Progenitor cell of endocrine pancreas (in vitro differentiated cells): ENCODE measurements at regions not wholly inside any gene's neighbourhood (a gene's known extent, or its start where the extent isn't known, plus 50 kb on each side); places are given as distances from the start of the nearest gene placed in this dataset.
"Not testable (repeated sequence)": the region's sequence is repeated elsewhere in the genome, so short reads cannot be mapped to it uniquely, and the experiment has no call there.

Source experiments
- DNase-seq: peaks from one replicate; pipeline ENCODE4 v3.0.0; 2021; ENCODE audit warnings: low spot score; ENCODE audit not compliant: unreplicated experiment
- H3K27ac Mint-ChIP-seq: 2 replicates; pipeline ENCODE4 v1.8.0; 2021; ENCODE audit warnings: mild to moderate bottlenecking, moderate library complexity, mixed read lengths
- H3K27me3 Mint-ChIP-seq: 2 replicates; pipeline ENCODE4 v1.8.0; 2021; ENCODE audit warnings: mixed read lengths
- H3K36me3 Mint-ChIP-seq: 2 replicates; pipeline ENCODE4 v1.8.0; 2022; ENCODE audit warnings: mixed read lengths; ENCODE audit not compliant: insufficient read depth
- H3K4me1 Mint-ChIP-seq: 2 replicates; pipeline ENCODE4 v1.8.0; 2021; ENCODE audit warnings: low read depth, mixed read lengths
- H3K4me3 Mint-ChIP-seq: 2 replicates; pipeline ENCODE4 v1.8.0; 2021; ENCODE audit warnings: low read depth, mild to moderate bottlenecking, moderate library complexity, mixed read lengths
- H3K9me3 Mint-ChIP-seq: 2 replicates; pipeline ENCODE4 v1.8.0; 2021; ENCODE audit warnings: low read depth, mixed read lengths
- TF ChIP-seq, protein P1 (sequence below): fragments of 200-600 bp; sonication (generic); IDR thresholded peaks from one replicate; pipeline ENCODE4 v1.5.0; 2021; ENCODE audit warnings: antibody characterized with exemption, mild to moderate bottlenecking; ENCODE audit not compliant: unreplicated experiment

DNA sequence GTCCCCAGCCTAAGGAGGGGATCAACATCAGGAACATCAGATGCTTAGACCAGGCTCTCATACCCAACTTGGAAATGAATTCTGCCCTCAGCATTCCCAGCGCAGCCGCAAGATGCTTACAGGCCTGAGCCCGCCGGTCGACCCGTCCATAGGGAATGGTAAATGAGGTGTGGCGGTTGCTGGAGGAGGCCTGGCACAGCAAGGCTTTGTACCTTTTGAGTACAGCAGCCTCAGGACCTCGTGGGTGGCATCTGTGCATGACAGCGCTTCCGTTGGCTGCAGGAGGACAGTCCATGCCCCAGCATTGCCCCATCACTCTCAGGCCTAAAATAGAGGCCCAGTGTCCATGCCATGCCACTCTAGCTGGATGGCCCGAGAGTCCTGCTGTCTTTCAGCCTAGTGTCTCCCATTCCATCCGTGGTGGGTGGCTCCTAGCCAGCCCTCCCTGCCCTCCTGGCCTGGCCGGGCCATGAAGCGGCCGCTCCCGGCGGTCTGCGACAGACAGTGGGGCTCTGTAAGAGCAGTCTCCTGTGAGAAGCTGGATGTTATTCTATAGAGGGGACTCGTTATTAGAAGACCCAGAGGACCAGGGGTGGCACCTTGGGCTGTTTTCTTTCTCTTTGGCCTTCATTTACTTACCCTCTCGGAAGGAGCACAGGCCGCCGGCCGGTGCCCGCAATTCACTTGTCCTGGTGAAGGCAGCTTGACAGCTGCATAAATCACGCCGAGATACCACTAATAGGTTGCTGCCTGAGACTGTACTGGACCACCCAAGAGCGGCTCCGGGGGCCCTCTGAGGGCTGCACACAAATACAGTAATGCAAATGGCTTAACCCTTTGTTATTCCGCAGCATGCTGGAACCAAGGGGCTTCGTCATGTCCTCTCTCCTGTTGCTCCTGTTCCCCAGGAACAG, 223.5 kb upstream of the TUT7 start:
- H3K9me3 Mint-ChIP-seq: peaks cover 4% of the 10 kb centered on the region
- H3K27ac Mint-ChIP-seq: no peak overlapping the region
- H3K4me3 Mint-ChIP-seq: no peak overlapping the region
- H3K4me1 Mint-ChIP-seq: no peaks in the 10 kb centered on the region
- DNase-seq: no peak
- TF ChIP-seq, protein P1, sequence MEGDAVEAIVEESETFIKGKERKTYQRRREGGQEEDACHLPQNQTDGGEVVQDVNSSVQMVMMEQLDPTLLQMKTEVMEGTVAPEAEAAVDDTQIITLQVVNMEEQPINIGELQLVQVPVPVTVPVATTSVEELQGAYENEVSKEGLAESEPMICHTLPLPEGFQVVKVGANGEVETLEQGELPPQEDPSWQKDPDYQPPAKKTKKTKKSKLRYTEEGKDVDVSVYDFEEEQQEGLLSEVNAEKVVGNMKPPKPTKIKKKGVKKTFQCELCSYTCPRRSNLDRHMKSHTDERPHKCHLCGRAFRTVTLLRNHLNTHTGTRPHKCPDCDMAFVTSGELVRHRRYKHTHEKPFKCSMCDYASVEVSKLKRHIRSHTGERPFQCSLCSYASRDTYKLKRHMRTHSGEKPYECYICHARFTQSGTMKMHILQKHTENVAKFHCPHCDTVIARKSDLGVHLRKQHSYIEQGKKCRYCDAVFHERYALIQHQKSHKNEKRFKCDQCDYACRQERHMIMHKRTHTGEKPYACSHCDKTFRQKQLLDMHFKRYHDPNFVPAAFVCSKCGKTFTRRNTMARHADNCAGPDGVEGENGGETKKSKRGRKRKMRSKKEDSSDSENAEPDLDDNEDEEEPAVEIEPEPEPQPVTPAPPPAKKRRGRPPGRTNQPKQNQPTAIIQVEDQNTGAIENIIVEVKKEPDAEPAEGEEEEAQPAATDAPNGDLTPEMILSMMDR: no peak
- H3K36me3 Mint-ChIP-seq: no peaks in the 10 kb centered on the region
- H3K27me3 Mint-ChIP-seq: peaks cover 25% of the 10 kb centered on the region

DNA sequence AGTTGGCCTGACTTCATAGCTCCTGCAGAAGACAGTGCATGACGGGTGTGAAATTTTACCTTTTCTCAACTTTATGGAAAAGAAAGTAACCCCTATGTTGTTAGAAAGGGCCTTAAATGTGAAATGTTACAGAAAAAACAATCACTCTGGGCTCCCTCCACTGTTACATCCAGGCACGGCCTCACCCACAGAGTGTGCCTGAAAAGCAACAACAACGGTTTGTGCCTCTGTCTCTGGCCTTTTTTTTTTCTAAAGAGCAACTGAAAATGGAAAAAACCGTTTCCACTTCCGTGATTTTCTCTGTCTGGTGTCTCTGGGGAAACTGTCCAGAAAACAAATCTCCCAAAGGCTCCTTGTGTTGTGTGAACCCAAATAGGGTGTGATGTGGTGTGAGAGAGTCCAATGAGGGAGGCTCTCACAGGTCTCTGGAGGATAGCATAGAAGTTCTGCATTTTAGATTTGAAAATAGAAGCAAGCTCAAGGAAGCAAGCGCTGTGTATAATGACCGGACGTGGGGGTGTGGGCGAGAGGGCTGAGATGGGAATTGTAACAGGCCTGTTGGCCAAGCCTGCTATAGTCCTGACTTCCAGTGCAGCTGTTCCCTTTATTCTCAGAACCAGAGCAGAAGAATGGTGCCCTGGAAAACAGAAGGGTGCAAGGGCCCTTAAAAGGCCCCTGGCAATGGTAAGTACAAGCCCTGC, 221.8 kb upstream of the TUT7 start:
- Mint-ChIP-seq H3K27ac (no peak overlapping the region), H3K9me3 (peaks cover 4% of the 10 kb centered on the region), H3K27me3 (peaks cover 22% of the 10 kb centered on the region), H3K4me3 (no peak overlapping the region), H3K36me3 (no peaks in the 10 kb centered on the region), H3K4me1 (no peaks in the 10 kb centered on the region)
- TF ChIP-seq, protein P1: no peak
- DNase-seq: no peak

DNA sequence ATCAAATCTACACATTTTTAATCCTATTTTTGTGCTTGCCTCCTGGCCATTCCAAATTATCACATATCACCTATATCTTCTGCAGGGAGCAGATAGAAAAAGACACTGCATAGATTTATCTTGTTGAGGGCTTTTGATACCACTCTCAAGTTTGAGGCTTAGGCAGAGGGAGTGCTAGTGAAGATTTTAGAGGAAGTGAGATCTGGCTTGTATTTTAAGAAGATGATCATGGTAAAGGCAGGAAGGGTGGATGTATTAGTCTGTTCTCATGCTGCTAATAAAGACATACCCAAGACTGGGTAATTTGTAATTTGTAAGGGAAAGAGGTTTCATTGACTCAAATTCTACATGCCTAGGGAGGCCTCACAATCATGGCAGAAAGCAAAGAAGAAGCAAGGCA, 220.9 kb upstream of the TUT7 start:
- Mint-ChIP-seq H3K27ac (no peak overlapping the region), H3K4me3 (no peak overlapping the region), H3K9me3 (peaks cover 4% of the 10 kb centered on the region), H3K27me3 (peaks cover 18% of the 10 kb centered on the region), H3K4me1 (no peaks in the 10 kb centered on the region), H3K36me3 (no peaks in the 10 kb centered on the region)
- DNase-seq: no peak
- TF ChIP-seq, protein P1: no peak

DNA sequence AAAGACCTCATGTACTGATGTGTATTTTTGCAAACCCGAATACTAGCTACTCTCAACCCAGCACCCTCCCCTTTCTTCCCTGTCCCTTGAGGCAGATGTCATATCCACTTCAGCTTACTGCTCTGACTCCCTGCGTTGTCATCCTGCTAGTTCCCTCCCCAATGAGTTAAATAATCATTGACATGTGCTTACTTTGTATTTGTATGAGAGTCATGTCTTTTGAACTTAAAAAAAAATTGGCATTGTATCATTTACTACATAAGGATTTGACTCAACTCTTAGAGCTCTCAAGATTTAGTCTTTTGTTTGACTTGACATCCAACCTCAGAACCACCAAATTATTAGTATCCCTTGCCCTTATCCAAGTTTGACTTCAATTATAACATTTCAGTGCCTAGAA, 219.7 kb upstream of the TUT7 start:
- Mint-ChIP-seq H3K27ac (no peak overlapping the region), H3K9me3 (peaks cover 4% of the 10 kb centered on the region), H3K4me3 (no peak overlapping the region), H3K4me1 (no peaks in the 10 kb centered on the region), H3K27me3 (peaks cover 17% of the 10 kb centered on the region), H3K36me3 (no peaks in the 10 kb centered on the region)
- no peak for DNase-seq
- TF ChIP-seq, protein P1: no peak

DNA sequence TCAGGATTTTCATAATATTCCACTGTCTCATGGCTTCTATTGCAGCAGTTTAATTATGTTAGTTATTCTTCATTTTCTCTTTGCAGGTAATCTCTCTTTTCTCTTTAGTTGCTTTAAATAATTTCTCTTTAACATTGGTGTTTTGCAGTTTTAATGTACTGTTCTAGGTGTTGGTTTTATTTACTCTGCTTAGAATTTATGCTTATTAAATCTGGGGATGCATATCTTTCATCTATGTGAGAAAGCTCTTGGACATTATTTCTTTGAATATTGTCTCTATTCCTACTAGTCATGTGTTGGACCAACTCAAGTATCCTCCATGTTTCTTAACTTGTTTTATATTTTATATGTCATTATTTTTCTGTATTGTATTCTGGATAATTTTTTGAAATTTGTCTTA, 218.7 kb upstream of the TUT7 start:
- peaks cover 7% of the 10 kb centered on the region for H3K9me3 Mint-ChIP-seq
- no peak for DNase-seq
- TF ChIP-seq, protein P1: no peak
- no peaks in the 10 kb centered on the region for H3K4me1 Mint-ChIP-seq
- no peak overlapping the region for H3K27ac Mint-ChIP-seq
- H3K36me3 Mint-ChIP-seq: no peaks in the 10 kb centered on the region
- peaks cover 15% of the 10 kb centered on the region for H3K27me3 Mint-ChIP-seq
- no peak overlapping the region for H3K4me3 Mint-ChIP-seq

DNA sequence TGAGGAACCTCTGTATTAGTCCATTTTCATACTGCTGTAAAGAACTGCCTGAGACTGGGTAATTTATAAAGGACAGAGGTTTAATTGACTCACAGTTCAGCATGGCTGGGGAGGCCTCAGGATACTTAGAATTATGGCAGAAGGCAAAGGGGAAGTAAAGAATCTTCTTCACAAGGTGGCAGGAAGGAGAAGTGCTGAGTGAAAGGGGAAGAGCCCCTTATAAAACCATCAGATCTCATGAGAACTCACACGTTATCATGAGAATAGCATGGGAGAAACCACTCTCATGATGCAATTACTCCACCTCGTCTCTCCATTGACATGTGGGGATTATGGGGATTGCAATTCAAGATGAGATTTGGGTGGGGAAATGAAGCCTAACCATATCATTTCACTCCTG, 211.4 kb upstream of the TUT7 start:
- peaks cover 13% of the 10 kb centered on the region for H3K27me3 Mint-ChIP-seq
- H3K36me3 Mint-ChIP-seq, H3K27ac Mint-ChIP-seq, H3K4me1 Mint-ChIP-seq, H3K9me3 Mint-ChIP-seq, DNase-seq, H3K4me3 Mint-ChIP-seq: not testable (repeated sequence)
